OCI-LY3 (cell line): ENCODE measurements at regions not wholly inside any gene's neighbourhood (a gene's known extent, or its start where the extent isn't known, plus 50 kb on each side); places are given as distances from the start of the nearest gene placed in this dataset.

Experiments used
- CTCF ChIP-seq: fragments of 200-600, 300-600 bp; sonication (generic); IDR thresholded peaks from 2 replicates; pipeline ENCODE4 v1.5.1; 2014; ENCODE audit warnings: antibody characterized with exemption, low read length, low read depth
- EZH2phosphoT487 ChIP-seq: fragments of 200-600 bp; shearing (Covaris generic); IDR thresholded peaks from 2 replicates; pipeline ENCODE4 v1.6.1; 2018; ENCODE audit warnings: antibody characterized with exemption, mixed run types, low read depth

- TF ChIP-seq CTCF = no peak
- TF ChIP-seq EZH2phosphoT487 = no peak
Observed at GRCh38 chr18:30927517-30928075, 114.9 kb downstream of the DSC3 start.
